DND-41 (cell line): ENCODE measurements at regions not wholly inside any gene's neighbourhood (a gene's known extent, or its start where the extent isn't known, plus 50 kb on each side); places are given as distances from the start of the nearest gene placed in this dataset.

ENCODE experiments used
- ATAC-seq: fragments of 200-7000 bp; cut with Tn5 transposase; 3 replicates; pipeline ENCODE4 v1.9.1; 2021; ENCODE audit warnings: low read depth; ENCODE audit not compliant: insufficient read depth
- DNase-seq: peaks from one replicate; pipeline ENCODE4 v3.0.0-alpha.2; 2020
- H2AFZ ChIP-seq: 2 replicates; pipeline ENCODE4 v1.6.0; 2012; ENCODE audit warnings: low read depth, low read length
- H3K27ac ChIP-seq: 2 replicates; pipeline ENCODE4 v1.5.1; 2012; ENCODE audit warnings: low read length, inconsistent platforms
- H3K27me3 ChIP-seq: fragments of 200-600 bp; sonication (generic); 2 replicates; pipeline ENCODE4 v1.6.0; 2012; ENCODE audit warnings: low read length, mild to moderate bottlenecking, inconsistent platforms; ENCODE audit not compliant: insufficient read depth, poor library complexity
- H3K36me3 ChIP-seq: 2 replicates; pipeline ENCODE4 v1.5.1; 2012; ENCODE audit warnings: low read length, inconsistent platforms; ENCODE audit not compliant: insufficient read depth
- H3K4me1 ChIP-seq: 2 replicates; pipeline ENCODE4 v1.5.1; 2012; ENCODE audit warnings: mild to moderate bottlenecking, low read length; ENCODE audit not compliant: insufficient read depth
- H3K4me2 ChIP-seq: 2 replicates; pipeline ENCODE4 v1.6.0; 2012; ENCODE audit warnings: mild to moderate bottlenecking, moderate library complexity, low read length, inconsistent platforms; ENCODE audit not compliant: insufficient read depth
- H3K4me3 ChIP-seq, 2 experiments: fragments of 200-600 bp in 1 of 2; shearing (Covaris generic) in 1 of 2; 2 replicates each; pipeline ENCODE4 v1.5.1; 2012 to 2016; ENCODE audit warnings: inconsistent platforms in 2 of 2, low read length in 2 of 2, mild to moderate bottlenecking in 2 of 2, low read depth in 1 of 2, moderate library complexity in 1 of 2
- H3K79me2 ChIP-seq: 2 replicates; pipeline ENCODE4 v1.6.0; 2012; ENCODE audit warnings: low read length, inconsistent platforms; ENCODE audit not compliant: insufficient read depth
- H3K9ac ChIP-seq: 2 replicates; pipeline ENCODE4 v1.6.0; 2012; ENCODE audit warnings: low read depth, mild to moderate bottlenecking, inconsistent platforms, low read length, moderate library complexity
- H3K9me3 ChIP-seq: 2 replicates; pipeline ENCODE4 v1.5.1; 2012; ENCODE audit warnings: low read length, moderate library complexity, mild to moderate bottlenecking, inconsistent platforms; ENCODE audit not compliant: insufficient read depth, severe bottlenecking
- H4K20me1 ChIP-seq: 2 replicates; pipeline ENCODE4 v1.6.0; 2012; ENCODE audit warnings: low read length; ENCODE audit not compliant: insufficient read depth
- EZH2 ChIP-seq: IDR thresholded peaks from 3 replicates; pipeline ENCODE4 v1.6.1; 2012; ENCODE audit warnings: borderline replicate concordance, low read depth, mild to moderate bottlenecking, moderate library complexity, low read length, inconsistent platforms; ENCODE audit not compliant: severe bottlenecking
- TF ChIP-seq, protein P1 (sequence below): IDR thresholded peaks from 2 replicates; pipeline ENCODE4 v1.5.1; 2012; ENCODE audit warnings: borderline replicate concordance, low read length, moderate library complexity, mild to moderate bottlenecking; ENCODE audit not compliant: poor library complexity, severe bottlenecking; ENCODE audit errors: extremely low read depth

DNA sequence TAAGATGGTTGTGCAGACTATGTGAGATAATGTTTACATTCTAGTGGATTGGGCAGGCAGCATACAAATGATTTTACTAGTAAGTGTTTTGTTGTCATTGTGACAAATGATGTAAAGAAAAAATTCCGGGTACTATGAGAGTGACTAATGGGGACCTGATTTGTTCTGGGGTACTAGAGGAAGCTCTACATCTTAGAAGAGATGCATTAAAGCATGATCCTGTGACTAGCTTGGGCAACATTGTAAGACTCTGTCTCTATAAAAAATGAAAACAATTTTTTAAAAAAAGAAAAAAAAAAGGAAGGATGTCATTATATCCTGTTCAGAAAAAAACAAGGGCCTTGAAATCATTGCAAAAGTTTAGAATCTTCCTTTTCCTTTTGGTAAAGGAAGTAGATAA, 58.1 kb upstream of the MYRIP start:
- H3K9ac ChIP-seq: no peak overlapping the region
- TF ChIP-seq, protein P1, sequence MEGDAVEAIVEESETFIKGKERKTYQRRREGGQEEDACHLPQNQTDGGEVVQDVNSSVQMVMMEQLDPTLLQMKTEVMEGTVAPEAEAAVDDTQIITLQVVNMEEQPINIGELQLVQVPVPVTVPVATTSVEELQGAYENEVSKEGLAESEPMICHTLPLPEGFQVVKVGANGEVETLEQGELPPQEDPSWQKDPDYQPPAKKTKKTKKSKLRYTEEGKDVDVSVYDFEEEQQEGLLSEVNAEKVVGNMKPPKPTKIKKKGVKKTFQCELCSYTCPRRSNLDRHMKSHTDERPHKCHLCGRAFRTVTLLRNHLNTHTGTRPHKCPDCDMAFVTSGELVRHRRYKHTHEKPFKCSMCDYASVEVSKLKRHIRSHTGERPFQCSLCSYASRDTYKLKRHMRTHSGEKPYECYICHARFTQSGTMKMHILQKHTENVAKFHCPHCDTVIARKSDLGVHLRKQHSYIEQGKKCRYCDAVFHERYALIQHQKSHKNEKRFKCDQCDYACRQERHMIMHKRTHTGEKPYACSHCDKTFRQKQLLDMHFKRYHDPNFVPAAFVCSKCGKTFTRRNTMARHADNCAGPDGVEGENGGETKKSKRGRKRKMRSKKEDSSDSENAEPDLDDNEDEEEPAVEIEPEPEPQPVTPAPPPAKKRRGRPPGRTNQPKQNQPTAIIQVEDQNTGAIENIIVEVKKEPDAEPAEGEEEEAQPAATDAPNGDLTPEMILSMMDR: no peak
- no peak for TF ChIP-seq EZH2
- no peaks in the 10 kb centered on the region for H3K4me1 ChIP-seq
- H3K4me3 ChIP-seq: no peak overlapping the region
- DNase-seq (no peak), ATAC-seq (no peak)
- no peaks in the 10 kb centered on the region for H4K20me1 ChIP-seq
- H3K79me2 ChIP-seq: no peaks in the 10 kb centered on the region
- no peak overlapping the region for H2AFZ ChIP-seq
- no peak overlapping the region for H3K27ac ChIP-seq
- H3K36me3 ChIP-seq: no peaks in the 10 kb centered on the region
- H3K4me2 ChIP-seq: no peak overlapping the region
- no peaks in the 10 kb centered on the region for H3K27me3 ChIP-seq
- H3K9me3 ChIP-seq: no peaks in the 10 kb centered on the region

- no peaks in the 10 kb centered on the region for H3K79me2 ChIP-seq
- no peaks in the 10 kb centered on the region for H3K4me1 ChIP-seq
- no peaks in the 10 kb centered on the region for H3K36me3 ChIP-seq
- ATAC-seq (no peak), DNase-seq (no peak)
- TF ChIP-seq, protein P1: no peak
- no peak for TF ChIP-seq EZH2
- no peak overlapping the region for H3K4me2 ChIP-seq
- no peak overlapping the region for H3K9ac ChIP-seq
- H3K4me3 ChIP-seq: no peak overlapping the region
- H2AFZ ChIP-seq: no peak overlapping the region
- no peaks in the 10 kb centered on the region for H4K20me1 ChIP-seq
- no peaks in the 10 kb centered on the region for H3K9me3 ChIP-seq
- no peaks in the 10 kb centered on the region for H3K27me3 ChIP-seq
- no peak overlapping the region for H3K27ac ChIP-seq
Measured at GRCh38 chr3:39752019-39752637, 57.3 kb upstream of the MYRIP start.

- H3K4me1 ChIP-seq: no peaks in the 10 kb centered on the region
- no peak overlapping the region for H3K4me2 ChIP-seq
- H3K27me3 ChIP-seq: no peaks in the 10 kb centered on the region
- H3K4me3 ChIP-seq: no peak overlapping the region
- no peak overlapping the region for H3K9ac ChIP-seq
- no peaks in the 10 kb centered on the region for H3K79me2 ChIP-seq
- no peaks in the 10 kb centered on the region for H3K36me3 ChIP-seq
- H4K20me1 ChIP-seq: no peaks in the 10 kb centered on the region
- H3K9me3 ChIP-seq: no peaks in the 10 kb centered on the region
- TF ChIP-seq EZH2: no peak
- TF ChIP-seq, protein P1: no peak
- ATAC-seq (no peak), DNase-seq (no peak)
- no peak overlapping the region for H3K27ac ChIP-seq
- H2AFZ ChIP-seq: no peak overlapping the region
Measured at GRCh38 chr3:39752751-39753150, 56.7 kb upstream of the MYRIP start.
